Heart right ventricle (tissue), 16 donors: ENCODE measurements at regions not wholly inside any gene's neighbourhood (a gene's known extent, or its start where the extent isn't known, plus 50 kb on each side); places are given as distances from the start of the nearest gene placed in this dataset.

Source experiments
- ATAC-seq, 8 donors: fragments of 200-7000 bp; cut with Tn5 transposase; one replicate each; pipeline ENCODE4 v1.9.1; 2020; ENCODE audit warnings: mild to moderate bottlenecking in 8 of 8, moderate library complexity in 8 of 8, moderate number of reproducible peaks in 1 of 8
- DNase-seq, 2 donors: peaks; one replicate each; pipeline ENCODE4 v3.0.0-alpha.2; 2020
- H3K27ac ChIP-seq, 10 donors: fragments of 200-600 bp; sonication (generic) in 2 of 10; one replicate each; pipeline versions ENCODE4 v1.5.0 to v1.8.0; 2020 to 2022; ENCODE audit warnings: mild to moderate bottlenecking in 3 of 10
- H3K27me3 ChIP-seq, 7 donors: fragments of 200-600 bp; one replicate each; pipeline ENCODE4 v1.8.0; 2021 to 2022; ENCODE audit warnings: mild to moderate bottlenecking in 2 of 7
- H3K36me3 ChIP-seq, 9 donors: fragments of 200-600 bp; sonication (generic) in 1 of 9; one replicate each; pipeline versions ENCODE4 v1.5.0 to v1.8.0; 2020 to 2022; ENCODE audit warnings: mild to moderate bottlenecking in 2 of 9
- H3K4me1 ChIP-seq, 9 donors: fragments of 200-600 bp; sonication (generic) in 1 of 9; one replicate each; pipeline versions ENCODE4 v1.5.0 to v1.8.0; 2020 to 2022; ENCODE audit warnings: mild to moderate bottlenecking in 4 of 9
- H3K4me3 ChIP-seq, 10 donors: fragments of 200-600 bp; sonication (generic) in 2 of 10; one replicate each; pipeline versions ENCODE4 v1.5.0 to v1.8.0; 2020 to 2022; ENCODE audit warnings: mild to moderate bottlenecking in 7 of 10, moderate library complexity in 2 of 10
- H3K9me3 ChIP-seq, 11 donors: fragments of 200-600 bp in 10 of 11; sonication (generic) in 2 of 11; one replicate each; pipeline versions ENCODE4 v1.5.0 to v1.8.0; 2013 to 2022; ENCODE audit warnings: mild to moderate bottlenecking in 2 of 11, control low read depth in 1 of 11, moderate library complexity in 1 of 11
- CTCF ChIP-seq, 9 donors: fragments of 200-600 bp; sonication (generic) in 2 of 9; IDR thresholded peaks; one replicate each; pipeline versions ENCODE4 v1.5.0 to v1.8.0; 2021 to 2022; ENCODE audit warnings: antibody characterized with exemption in 9 of 9, mild to moderate bottlenecking in 5 of 9, moderate library complexity in 1 of 9
- WGBS, 2 donors: extraction: QIAGEN DNeasy Blood & Tissue Kit; methylation state at CpG; one replicate each; pipeline ENCODE4 v1.1.7; 2013; ENCODE audit warnings: inconsistent platforms in 1 of 2; 5-methylcytosine and 5-hydroxymethylcytosine counted together
- intact Hi-C, 10 donors: fragments of 100-400 bp; cut with DNase I; formaldehyde crosslinking; loops; one replicate each; pipeline versions ENCODE4 v1.11.1 to v1.14.2; 2022
- donor health status: Arrhythmogenic right ventricular cardiomyopathy.
- donor health status: ischemic (EF 13 %, LVEDD 7.1; RV severe dilation, severe dysfunction).
- donor health status: healthy with polysubstance abuse.
- donor health status: DM: no; HTN: yes; CAD: no.
- donor health status: DM: no; HTN: no; CAD: no.
- donor health status: ischemic (EF 25% LVEDD 6.9; RV normal size, moderate dysfunction).
- donor health status: ischemic (EF 25% LVEDD 5.7; RV mildly dilated, moderate dysfunction).
- donor health status: healthy.
- donor health status: DM: yes; HTN: yes; CAD: no.
- donor health status: Ischemic cardiomyopathy.
- donor health status: ischemic (EF 35%, LVEDD 5.7; RV mildly dilated, moderate dysfunction).
- donor health status: nonischemic (EF 11% LVEDD 7.7; RV severe dilation, severe dysfunction).
- donor health status: DM: yes; HTN: yes; CAD: no.
- donor health status: PGD.
- donor health status: ischemic (EF 29% LVEDD 5.4; RV normal size, mild dysfunction).
- donor health status: nonischemic (EF 23%, LVEDD 6.1; RV moderate dilation, normal function).

- intact Hi-C loops, result no loop called here
- ATAC-seq (no peak), DNase-seq (no peak)
- WGBS, 2 donors, result 85 to 87% methylated on average over 5 of the region's 5 CpGs
- Histone ChIP-seq H3K4me1 (peaks cover 0 to 12% (median 0%) of the 10 kb centered on the region in 9 donors), H3K9me3 (peaks cover 0 to 10% (median 0%) of the 10 kb centered on the region in 11 donors), H3K27me3 (no peaks in the 10 kb centered on the region), H3K36me3 (no peaks in the 10 kb centered on the region), H3K27ac (no peak overlapping the region), H3K4me3 (no peak overlapping the region)
- no peak for TF ChIP-seq CTCF (IDR thresholded peaks at IDR 0.05)
These were observed 145.8 kb upstream of the UBE2E1 start for GRCh38 chr3:23659840-23660430.

- H3K4me1 ChIP-seq, result peaks cover 0 to 12% (median 0%) of the 10 kb centered on the region in 9 donors
- no peak overlapping the region for H3K4me3 ChIP-seq
- ATAC-seq (peak in 4 of 8 donors; percentile 49 to 55 (median 51)), DNase-seq (no peak)
- intact Hi-C loops, result no loop called here
- no peaks in the 10 kb centered on the region for H3K9me3 ChIP-seq
- no peaks in the 10 kb centered on the region for H3K36me3 ChIP-seq
- H3K27me3 ChIP-seq, result no peaks in the 10 kb centered on the region
- H3K27ac ChIP-seq, result peak overlapping the region in 5 of 10 donors; percentile 6 to 68 (median 49)
- TF ChIP-seq CTCF (IDR thresholded peaks at IDR 0.05), result no peak
- WGBS, 2 donors, result 69 to 77% methylated on average over 9 of the region's 9 CpGs
These were observed 143.6 kb upstream of the UBE2E1 start for GRCh38 chr3:23662079-23662617.

- ATAC-seq (peak in 7 of 8 donors; percentile 29 to 86 (median 78)), DNase-seq (peak in 1 of 2 donors; percentile 43)
- Histone ChIP-seq H3K4me1 (peaks cover 0 to 12% (median 0%) of the 10 kb centered on the region in 9 donors), H3K36me3 (no peaks in the 10 kb centered on the region), H3K27ac (peak overlapping the region in 5 of 10 donors; percentile 6 to 68 (median 49)), H3K9me3 (no peaks in the 10 kb centered on the region), H3K4me3 (no peak overlapping the region), H3K27me3 (no peaks in the 10 kb centered on the region)
- intact Hi-C loops, result no loop called here
- no peak for TF ChIP-seq CTCF (IDR thresholded peaks at IDR 0.05)
- WGBS, 2 donors, result 71 to 75% methylated on average over 3 of the region's 3 CpGs
These were observed 142.5 kb upstream of the UBE2E1 start for GRCh38 chr3:23663246-23663645.

GRCh38 chr3:23663661-23664186, 142.0 kb upstream of the UBE2E1 start:
- Histone ChIP-seq H3K27ac (peak overlapping the region in 4 of 10 donors; percentile 9 to 29 (median 17)), H3K27me3 (no peaks in the 10 kb centered on the region), H3K9me3 (no peaks in the 10 kb centered on the region), H3K4me1 (peaks cover 0 to 16% (median 0%) of the 10 kb centered on the region in 9 donors), H3K4me3 (no peak overlapping the region), H3K36me3 (no peaks in the 10 kb centered on the region)
- intact Hi-C loops, result no loop called here
- no peak for TF ChIP-seq CTCF (IDR thresholded peaks at IDR 0.05)
- WGBS, 2 donors, result 70 to 71% methylated on average over 5 of the region's 5 CpGs
- DNase-seq (no peak), ATAC-seq (peak in 4 of 8 donors; percentile 17 to 45 (median 37))
